K562 (cell line): ENCODE measurements at regions not wholly inside any gene's neighbourhood (a gene's known extent, or its start where the extent isn't known, plus 50 kb on each side); places are given as distances from the start of the nearest gene placed in this dataset.

Experiments
- ATAC-seq: fragments of 200-7000 bp; cut with Tn5 transposase; 3 replicates; pipeline ENCODE4 v1.9.1; 2020; ENCODE audit warnings: moderate library complexity
- BruUV-seq: library from RNA; stranded (reverse); fragments of 400-500 nt; replicated peaks from 2 replicates; lab custom pipeline; 2021; lab: Mats Ljungman, UMichigan
- CTCF ChIA-PET: fragments of 300-600 bp; formaldehyde crosslinking; extraction: SDS; loops from one replicate; lab custom pipeline; 2021; ENCODE audit warnings: low intra/inter-chr PET ratio; lab: Yijun Ruan, JAX
- POLR2A ChIA-PET: fragments of 300-600, 350-650 bp; sonication (Branson Sonifier 250); formaldehyde crosslinking; extraction: SDS; loops from one replicate; lab custom pipeline; 2021; ENCODE audit warnings: antibody characterized with exemption, inconsistent platforms; lab: Yijun Ruan, JAX
- DNase-seq, 4 experiments: peaks; one replicate each; pipeline versions ENCODE4 v3.0.0 to v3.0.0-alpha.2; 2011 to 2018; ENCODE audit warnings: low spot score in 3 of 4, mixed read lengths in 3 of 4; ENCODE audit errors: extremely low read depth in 1 of 4
- FAIRE-seq: peaks from 2 replicates; lab custom pipeline; 2011; peaks lifted over from hg19 to GRCh38; lab: Jason Lieb, UNC
- H2AFZ ChIP-seq: 2 replicates; pipeline ENCODE4 v1.6.0; 2011; ENCODE audit warnings: low read depth, low read length, control low read depth, inconsistent platforms
- H3K27ac ChIP-seq: fragments of 200-600 bp; 3 replicates; pipeline ENCODE4 v1.8.0; 2011; ENCODE audit warnings: low read depth, mild to moderate bottlenecking, control low read depth, inconsistent platforms, low read length, moderate library complexity, mixed read lengths; ENCODE audit errors: extremely low read depth
- H3K27me3 ChIP-seq, 2 experiments: fragments of 300-600 bp in 1 of 2; 2 replicates in 1 of 2; 3 replicates in 1 of 2; pipeline versions ENCODE4 v1.6.0 to v1.8.0; 2011; ENCODE audit warnings: inconsistent platforms in 2 of 2, low read length in 2 of 2, mild to moderate bottlenecking in 1 of 2, mixed read lengths in 1 of 2, moderate library complexity in 1 of 2; ENCODE audit not compliant: control insufficient read depth in 2 of 2, insufficient read depth in 2 of 2
- H3K36me3 ChIP-seq: fragments of 300-600 bp; 3 replicates; pipeline ENCODE4 v1.8.0; 2011; ENCODE audit warnings: mild to moderate bottlenecking, low read length, inconsistent platforms; ENCODE audit not compliant: control insufficient read depth, insufficient read depth
- H3K4me1 ChIP-seq, 2 experiments: fragments of 200-600 bp in 1 of 2; replicated peaks in 1 of 2; 2 replicates in 1 of 2; 3 replicates in 1 of 2; pipeline versions ENCODE4 v1.5.1 to v1.8.0; 2011; ENCODE audit warnings: inconsistent platforms in 2 of 2, low read length in 2 of 2, mild to moderate bottlenecking in 1 of 2, mixed read lengths in 1 of 2, moderate library complexity in 1 of 2; ENCODE audit not compliant: control insufficient read depth in 2 of 2, insufficient read depth in 2 of 2
- H3K4me2 ChIP-seq: 2 replicates; pipeline ENCODE4 v1.6.1; 2011; ENCODE audit warnings: low read length, control low read depth, inconsistent platforms, mixed read lengths; ENCODE audit not compliant: insufficient read depth
- H3K4me3 ChIP-seq: fragments of 200-600 bp; sonication (generic), shearing (Covaris generic); 2 replicates; pipeline ENCODE4 v1.5.1; 2016; ENCODE audit warnings: control low read depth, inconsistent platforms
- H3K79me2 ChIP-seq: fragments of 200-600 bp; 3 replicates; pipeline ENCODE4 v1.8.0; 2011; ENCODE audit warnings: low read length, inconsistent platforms; ENCODE audit not compliant: control insufficient read depth, insufficient read depth
- H3K9ac ChIP-seq, 2 experiments: 2 replicates each; pipeline versions ENCODE4 v1.6.0 to v1.6.1; 2011; ENCODE audit warnings: low read depth in 2 of 2, low read length in 2 of 2, control low read depth in 1 of 2, inconsistent platforms in 1 of 2, mild to moderate bottlenecking in 1 of 2, mixed read lengths in 1 of 2; ENCODE audit not compliant: insufficient read depth in 1 of 2
- H3K9me1 ChIP-seq: one replicate; pipeline ENCODE4 v1.6.0; 2011; ENCODE audit warnings: inconsistent platforms, mild to moderate bottlenecking, low read length, moderate library complexity; ENCODE audit not compliant: control insufficient read depth, insufficient read depth
- H3K9me3 ChIP-seq: replicated peaks from 2 replicates; pipeline ENCODE4 v1.5.1; 2011; ENCODE audit warnings: low read depth, low read length, inconsistent platforms; ENCODE audit not compliant: control insufficient read depth, insufficient read depth
- H4K20me1 ChIP-seq: replicated peaks from 2 replicates; pipeline ENCODE4 v1.6.1; 2011; ENCODE audit warnings: low read length, inconsistent platforms, mixed read lengths; ENCODE audit not compliant: control insufficient read depth, insufficient read depth
- BHLHE40 ChIP-seq: IDR thresholded peaks from 2 replicates; pipeline ENCODE4 v1.6.1; 2011; ENCODE audit warnings: low read length, improper control_type of control experiment
- MAFG ChIP-seq: fragments of 450-650 bp; conservative IDR thresholded peaks from 2 replicates; pipeline ENCODE4 v1.6.1; 2016; ENCODE audit warnings: missing genetic modification characterization, missing compliant biosample characterization
- POLR2A ChIP-seq: fragments of 450-650 bp; conservative IDR thresholded peaks from 2 replicates; pipeline ENCODE4 v1.6.1; 2016
- RCOR1 ChIP-seq, 2 experiments: IDR thresholded peaks; 2 replicates each; pipeline ENCODE4 v1.6.1; 2012; ENCODE audit warnings: low read depth in 2 of 2, low read length in 2 of 2, borderline replicate concordance in 1 of 2, improper control_type of control experiment in 1 of 2
- SLC30A9 ChIP-seq: fragments of 250-450 bp; sonication (Bioruptor Pico); IDR thresholded peaks from 2 replicates; pipeline ENCODE4 v1.8.0; 2022; ENCODE audit warnings: mild to moderate bottlenecking, moderate library complexity
- TFAP4 ChIP-seq: sonication (generic); formaldehyde crosslinking; IDR thresholded peaks from 2 replicates; pipeline ENCODE4 v1.8.0; 2022; ENCODE audit warnings: missing genetic modification reagents, mild to moderate bottlenecking, moderate library complexity, borderline replicate concordance
- ZBTB49 ChIP-seq: sonication (generic); formaldehyde crosslinking; IDR thresholded peaks from 2 replicates; pipeline ENCODE4 v1.8.0; 2022; ENCODE audit warnings: missing genetic modification reagents, mild to moderate bottlenecking, borderline replicate concordance
- ZNF445 ChIP-seq: fragments of 250-450 bp; sonication (Bioruptor Pico); IDR thresholded peaks from 2 replicates; pipeline ENCODE4 v1.4.0; 2020; ENCODE audit warnings: low read depth, mild to moderate bottlenecking, moderate library complexity
- WGBS: fragments of 100-300 bp; shearing (Covaris generic); methylation state at CpG from one replicate; pipeline ENCODE4 v1.1.6; 2016; ENCODE audit warnings: low coverage, mixed read lengths; ENCODE audit not compliant: insufficient coverage; ENCODE audit errors: missing lambda C conversion rate; 5-methylcytosine and 5-hydroxymethylcytosine counted together
- in situ Hi-C: fragments of 300-500 bp; cut with MboI; formaldehyde crosslinking; loops from 4 replicates; pipeline ENCODE4 v1.15.0; 2018; ENCODE audit warnings: inconsistent platforms, mixed read lengths
- intact Hi-C: fragments of 100-400 bp; cut with micrococcal nuclease; formaldehyde crosslinking; loops from 2 replicates; pipeline ENCODE4 v1.14.2; 2022
- TF ChIP-seq, protein P1 (sequence below): fragments of 250-450 bp; sonication (Bioruptor Pico); IDR thresholded peaks from 2 replicates; pipeline ENCODE4 v1.8.0; 2022; ENCODE audit warnings: moderate library complexity, mild to moderate bottlenecking, inconsistent platforms

DNA sequence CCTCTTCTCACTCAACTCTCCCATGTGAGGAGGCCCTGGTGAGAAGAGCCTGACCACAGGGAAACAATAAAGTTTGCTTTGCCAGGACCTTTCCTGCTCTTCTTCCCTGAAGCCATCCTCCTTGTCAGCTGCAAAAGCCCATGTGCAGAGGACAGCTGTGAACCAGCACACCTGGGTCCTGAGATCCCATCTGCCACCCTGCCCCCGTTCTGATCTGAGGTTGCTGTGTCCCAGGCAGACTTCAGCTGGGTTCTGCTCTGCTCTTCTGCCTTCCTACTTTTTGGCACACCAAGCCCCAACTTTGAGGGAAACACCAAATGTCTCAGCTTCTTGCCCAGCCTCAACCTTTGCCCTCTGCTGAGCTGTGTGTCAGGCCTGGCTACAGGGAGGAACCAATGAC is 595.1 kb upstream of the ARPP21 start:
- FAIRE-seq (no peak), DNase-seq (no peak), ATAC-seq (no peak)
- no peaks in the 10 kb centered on the region; the same call in none of the 2 replicates for H3K9me3 ChIP-seq
- H2AFZ ChIP-seq, result no peak overlapping the region
- H3K9me1 ChIP-seq, result no peaks in the 10 kb centered on the region
- in situ Hi-C loops (no loop called here), intact Hi-C loops (no loop called here)
- no peaks in the 10 kb centered on the region for H3K4me1 ChIP-seq
- no peaks in the 10 kb centered on the region for H3K79me2 ChIP-seq
- H3K36me3 ChIP-seq, result no peaks in the 10 kb centered on the region
- no peak overlapping the region for H3K27ac ChIP-seq
- CTCF ChIA-PET, result no interaction called here
- H3K4me3 ChIP-seq, result no peak overlapping the region
- WGBS, result 0% methylated on average over 1 of the region's 1 CpG
- H3K27me3 ChIP-seq, result no peaks in the 10 kb centered on the region
- H3K4me2 ChIP-seq, result no peak overlapping the region
- H4K20me1 ChIP-seq, result no peaks in the 10 kb centered on the region
- no TSS peak for BruUV-seq
- no peak overlapping the region for H3K9ac ChIP-seq
- POLR2A ChIA-PET, result no interaction called here
- no peak for TF ChIP-seq ZNF445 (CRISPR knock-in tag)
- TF ChIP-seq, protein P1, sequence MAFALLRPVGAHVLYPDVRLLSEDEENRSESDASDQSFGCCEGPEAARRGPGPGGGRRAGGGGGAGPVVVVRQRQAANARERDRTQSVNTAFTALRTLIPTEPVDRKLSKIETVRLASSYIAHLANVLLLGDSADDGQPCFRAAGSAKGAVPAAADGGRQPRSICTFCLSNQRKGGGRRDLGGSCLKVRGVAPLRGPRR (CRISPR knock-in tag), result no peak
- TF ChIP-seq BHLHE40, result no peak
- TF ChIP-seq ZBTB49 (CRISPR knock-in tag), result no peak
- TF ChIP-seq TFAP4 (CRISPR knock-in tag), result no peak
- TF ChIP-seq RCOR1 (IDR thresholded peaks at IDR 0.05; ENCODE audit: borderline replicate concordance in 1 of 2, low read depth in 2 of 2, low read length in 2 of 2), result no peak
- TF ChIP-seq POLR2A, result no peak
- TF ChIP-seq MAFG (tag), result no peak
- TF ChIP-seq SLC30A9 (CRISPR knock-in tag), result no peak
- TF ChIP-seq, all 486 proteins: peak for 0
